ENCODE measurements at regions not wholly inside any gene's neighbourhood (a gene's known extent, or its start where the extent isn't known, plus 50 kb on each side); places are given as distances from the start of the nearest gene placed in this dataset.

GRCh38 chrX:150163221-150163930 is 199.7 kb upstream of the MAMLD1 start:
- Histone ChIP-seq H3K27ac (no peak overlapping the region), H3K4me3 (ENCODE audit: low read depth in 1 of 2, low read length in 1 of 2) (no peak overlapping the region), H3K9me3 (no peaks in the 10 kb centered on the region), H3K27me3 (no peaks in the 10 kb centered on the region), H3K36me3 (no peaks in the 10 kb centered on the region), H3K4me1 (ENCODE audit: control insufficient read depth in 1 of 2, insufficient read depth in 1 of 2, low read depth in 1 of 2, low read length in 1 of 2) (no peaks in the 10 kb centered on the region)
- no peak for TF ChIP-seq CTCF (IDR thresholded peaks at IDR 0.05)

GRCh38 chrX:150163956-150164726 is 199.0 kb upstream of the MAMLD1 start:
- Histone ChIP-seq H3K27ac (no peak overlapping the region), H3K4me3 (ENCODE audit: low read depth in 1 of 2, low read length in 1 of 2) (no peak overlapping the region), H3K4me1 (ENCODE audit: control insufficient read depth in 1 of 2, insufficient read depth in 1 of 2, low read depth in 1 of 2, low read length in 1 of 2) (no peaks in the 10 kb centered on the region), H3K27me3 (no peaks in the 10 kb centered on the region), H3K36me3 (no peaks in the 10 kb centered on the region), H3K9me3 (no peaks in the 10 kb centered on the region)
- TF ChIP-seq CTCF (IDR thresholded peaks at IDR 0.05) = no peak

GRCh38 chrX:150164971-150165600 is 198.0 kb upstream of the MAMLD1 start:
- Histone ChIP-seq H3K27me3 (no peaks in the 10 kb centered on the region), H3K4me1 (ENCODE audit: control insufficient read depth in 1 of 2, insufficient read depth in 1 of 2, low read depth in 1 of 2, low read length in 1 of 2) (no peaks in the 10 kb centered on the region), H3K27ac (no peak overlapping the region), H3K9me3 (no peaks in the 10 kb centered on the region), H3K36me3 (no peaks in the 10 kb centered on the region), H3K4me3 (ENCODE audit: low read depth in 1 of 2, low read length in 1 of 2) (no peak overlapping the region)
- TF ChIP-seq CTCF (IDR thresholded peaks at IDR 0.05) = no peak

GRCh38 chrX:150165776-150166610 is 197.1 kb upstream of the MAMLD1 start:
- H3K9me3 ChIP-seq = no peaks in the 10 kb centered on the region
- no peak overlapping the region for H3K4me3 ChIP-seq (ENCODE audit: low read depth in 1 of 2, low read length in 1 of 2)
- no peak for TF ChIP-seq CTCF (IDR thresholded peaks at IDR 0.05)
- no peaks in the 10 kb centered on the region for H3K4me1 ChIP-seq (ENCODE audit: control insufficient read depth in 1 of 2, insufficient read depth in 1 of 2, low read depth in 1 of 2, low read length in 1 of 2)
- H3K27ac ChIP-seq = no peak overlapping the region
- H3K36me3 ChIP-seq = no peaks in the 10 kb centered on the region
- no peaks in the 10 kb centered on the region for H3K27me3 ChIP-seq

Data from neutrophil (primary cell).